ENCODE measurements at regions not wholly inside any gene's neighbourhood (a gene's known extent, or its start where the extent isn't known, plus 50 kb on each side); places are given as distances from the start of the nearest gene placed in this dataset.

- Histone ChIP-seq H3K27ac (replicated peaks) (no peak overlapping the region), H3K4me3 (replicated peaks; ENCODE audit: insufficient read depth, low read length) (no peak overlapping the region), H3K27me3 (ENCODE audit: insufficient read depth, poor library complexity, severe bottlenecking) (no peaks in the 10 kb centered on the region)
- TF ChIP-seq POLR2AphosphoS5 (IDR thresholded peaks at IDR 0.05; ENCODE audit: low read depth) (no peak), SPI1 (IDR thresholded peaks at IDR 0.05; ENCODE audit: borderline replicate concordance, low read depth) (no peak), GABPA (IDR thresholded peaks at IDR 0.05; ENCODE audit: low read depth) (no peak), REST (IDR thresholded peaks at IDR 0.05; ENCODE audit: insufficient replicate concordance, low read depth) (no peak)
- TF ChIP-seq, protein P1, sequence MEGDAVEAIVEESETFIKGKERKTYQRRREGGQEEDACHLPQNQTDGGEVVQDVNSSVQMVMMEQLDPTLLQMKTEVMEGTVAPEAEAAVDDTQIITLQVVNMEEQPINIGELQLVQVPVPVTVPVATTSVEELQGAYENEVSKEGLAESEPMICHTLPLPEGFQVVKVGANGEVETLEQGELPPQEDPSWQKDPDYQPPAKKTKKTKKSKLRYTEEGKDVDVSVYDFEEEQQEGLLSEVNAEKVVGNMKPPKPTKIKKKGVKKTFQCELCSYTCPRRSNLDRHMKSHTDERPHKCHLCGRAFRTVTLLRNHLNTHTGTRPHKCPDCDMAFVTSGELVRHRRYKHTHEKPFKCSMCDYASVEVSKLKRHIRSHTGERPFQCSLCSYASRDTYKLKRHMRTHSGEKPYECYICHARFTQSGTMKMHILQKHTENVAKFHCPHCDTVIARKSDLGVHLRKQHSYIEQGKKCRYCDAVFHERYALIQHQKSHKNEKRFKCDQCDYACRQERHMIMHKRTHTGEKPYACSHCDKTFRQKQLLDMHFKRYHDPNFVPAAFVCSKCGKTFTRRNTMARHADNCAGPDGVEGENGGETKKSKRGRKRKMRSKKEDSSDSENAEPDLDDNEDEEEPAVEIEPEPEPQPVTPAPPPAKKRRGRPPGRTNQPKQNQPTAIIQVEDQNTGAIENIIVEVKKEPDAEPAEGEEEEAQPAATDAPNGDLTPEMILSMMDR (IDR thresholded peaks at IDR 0.05; ENCODE audit: insufficient read depth, low read length), result no peak
- no peak for DNase-seq (ENCODE audit: low read depth in 1 of 2, low spot score in 1 of 2)
Observed at GRCh38 chr15:56530157-56530556, 65.2 kb upstream of the MNS1 start.

DNA sequence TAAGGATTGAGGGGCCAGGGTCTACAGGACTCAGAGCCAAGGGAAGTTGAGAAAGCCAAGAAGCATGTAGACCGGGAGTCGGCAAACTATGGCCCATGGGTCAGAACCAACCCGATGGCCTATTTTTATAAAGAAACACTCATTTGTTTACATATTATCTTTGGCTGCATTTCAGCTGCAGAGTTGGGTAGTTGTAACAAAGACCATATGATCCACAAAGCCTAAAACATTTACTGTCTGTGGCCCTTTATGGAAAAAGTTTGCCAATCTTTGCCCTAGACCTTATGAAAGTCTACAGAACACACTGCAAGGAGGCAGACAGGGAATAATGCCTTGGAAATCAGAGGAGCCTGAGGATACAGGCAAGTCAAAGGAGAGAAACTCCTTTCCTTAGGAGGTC lies 63.2 kb upstream of the MNS1 start:
- Histone ChIP-seq H3K27ac (replicated peaks) (no peak overlapping the region), H3K27me3 (ENCODE audit: insufficient read depth, poor library complexity, severe bottlenecking) (no peaks in the 10 kb centered on the region), H3K4me3 (replicated peaks; ENCODE audit: insufficient read depth, low read length) (no peak overlapping the region)
- DNase-seq (ENCODE audit: low read depth in 1 of 2, low spot score in 1 of 2), result no peak
- TF ChIP-seq POLR2AphosphoS5 (IDR thresholded peaks at IDR 0.05; ENCODE audit: low read depth) (no peak), GABPA (IDR thresholded peaks at IDR 0.05; ENCODE audit: low read depth) (no peak), SPI1 (IDR thresholded peaks at IDR 0.05; ENCODE audit: borderline replicate concordance, low read depth) (no peak), REST (IDR thresholded peaks at IDR 0.05; ENCODE audit: insufficient replicate concordance, low read depth) (no peak)
- TF ChIP-seq, protein P1 (IDR thresholded peaks at IDR 0.05; ENCODE audit: insufficient read depth, low read length), result no peak

GRCh38 chr15:56524915-56525314 lies 60.0 kb upstream of the MNS1 start:
- no peak overlapping the region for H3K4me3 ChIP-seq (replicated peaks; ENCODE audit: insufficient read depth, low read length)
- H3K27ac ChIP-seq (replicated peaks), result no peak overlapping the region
- DNase-seq (ENCODE audit: low read depth in 1 of 2, low spot score in 1 of 2), result no peak
- H3K27me3 ChIP-seq (ENCODE audit: insufficient read depth, poor library complexity, severe bottlenecking), result no peaks in the 10 kb centered on the region
- no peak for TF ChIP-seq REST (IDR thresholded peaks at IDR 0.05; ENCODE audit: insufficient replicate concordance, low read depth)
- no peak for TF ChIP-seq POLR2AphosphoS5 (IDR thresholded peaks at IDR 0.05; ENCODE audit: low read depth)

DNA sequence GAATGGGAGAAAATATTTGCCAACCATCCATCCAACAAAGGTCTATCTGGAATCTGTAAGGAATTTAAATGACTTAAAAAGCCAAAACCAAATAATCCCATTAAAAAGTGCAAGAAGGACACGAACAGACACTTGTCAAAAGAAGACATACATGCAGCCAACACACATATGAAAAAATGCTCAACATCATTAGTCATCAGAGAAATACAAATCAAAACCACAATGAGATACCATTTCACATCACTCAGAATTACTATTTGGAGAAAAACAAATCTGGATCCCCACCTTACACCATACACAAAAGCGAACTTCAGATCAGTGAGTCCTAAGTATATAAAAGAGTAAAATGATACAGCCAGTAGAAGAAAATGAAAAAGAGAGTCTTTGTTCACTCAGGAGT lies 58.6 kb upstream of the MNS1 start:
- DNase-seq (ENCODE audit: low read depth in 1 of 2, low spot score in 1 of 2), result no peak
- TF ChIP-seq POLR2AphosphoS5 (IDR thresholded peaks at IDR 0.05; ENCODE audit: low read depth), result no peak
- TF ChIP-seq SPI1 (IDR thresholded peaks at IDR 0.05; ENCODE audit: borderline replicate concordance, low read depth), result no peak
- no peak for TF ChIP-seq GABPA (IDR thresholded peaks at IDR 0.05; ENCODE audit: low read depth)
- no peak for TF ChIP-seq REST (IDR thresholded peaks at IDR 0.05; ENCODE audit: insufficient replicate concordance, low read depth)
- TF ChIP-seq, protein P1 (IDR thresholded peaks at IDR 0.05; ENCODE audit: insufficient read depth, low read length), result no peak
- H3K27me3 ChIP-seq (ENCODE audit: insufficient read depth, poor library complexity, severe bottlenecking), result no peaks in the 10 kb centered on the region
- no peak overlapping the region for H3K27ac ChIP-seq (replicated peaks)
- no peak overlapping the region for H3K4me3 ChIP-seq (replicated peaks; ENCODE audit: insufficient read depth, low read length)
